Fibroblast of lung (primary cell): ENCODE measurements at regions not wholly inside any gene's neighbourhood (a gene's known extent, or its start where the extent isn't known, plus 50 kb on each side); places are given as distances from the start of the nearest gene placed in this dataset.

Experiments
- DNase-seq, 2 donors: peaks; one replicate each; pipeline versions ENCODE4 v3.0.0 to v3.0.0-alpha.2; 2010; ENCODE audit warnings: low read depth in 2 of 2
- H2AFZ ChIP-seq: 2 replicates; pipeline ENCODE4 v1.5.1; 2012; ENCODE audit warnings: low read length, control low read depth, inconsistent platforms
- H3K27ac ChIP-seq: 2 replicates; pipeline ENCODE4 v1.5.1; 2011; ENCODE audit warnings: low read length, control low read depth; ENCODE audit not compliant: insufficient read depth
- H3K27me3 ChIP-seq: 2 replicates; pipeline ENCODE4 v1.5.1; 2011; ENCODE audit warnings: mild to moderate bottlenecking, low read length; ENCODE audit not compliant: control insufficient read depth, insufficient read depth
- H3K36me3 ChIP-seq: 2 replicates; pipeline ENCODE4 v1.5.1; 2011; ENCODE audit warnings: low read length; ENCODE audit not compliant: control insufficient read depth, insufficient read depth
- H3K4me1 ChIP-seq: 2 replicates; pipeline ENCODE4 v1.5.1; 2011; ENCODE audit warnings: low read length; ENCODE audit not compliant: control insufficient read depth, insufficient read depth; ENCODE audit errors: extremely low read depth
- H3K4me2 ChIP-seq: 2 replicates; pipeline ENCODE4 v1.5.1; 2011; ENCODE audit warnings: low read length, control low read depth; ENCODE audit not compliant: insufficient read depth; ENCODE audit errors: extremely low read depth
- H3K4me3 ChIP-seq, 4 experiments: fragments of 200-600 bp in 1 of 4; sonication (generic) in 1 of 4; replicated peaks in 1 of 4; 2 replicates each; pipeline ENCODE4 v1.5.1; 2011 to 2016; ENCODE audit warnings: low read length in 4 of 4, low read depth in 3 of 4, mild to moderate bottlenecking in 3 of 4, control low read depth in 2 of 4, inconsistent platforms in 1 of 4, mixed read lengths in 1 of 4; ENCODE audit not compliant: insufficient read depth in 1 of 4; ENCODE audit errors: control extremely low read depth in 1 of 4
- H3K79me2 ChIP-seq: 2 replicates; pipeline ENCODE4 v1.5.1; 2012; ENCODE audit warnings: mild to moderate bottlenecking, low read length, inconsistent platforms; ENCODE audit not compliant: control insufficient read depth, insufficient read depth
- H3K9ac ChIP-seq: 2 replicates; pipeline ENCODE4 v1.5.1; 2011; ENCODE audit warnings: mild to moderate bottlenecking, low read length, control low read depth; ENCODE audit not compliant: insufficient read depth
- H3K9me3 ChIP-seq: 2 replicates; pipeline ENCODE4 v1.5.1; 2012; ENCODE audit warnings: low read depth, low read length; ENCODE audit not compliant: control insufficient read depth, insufficient read depth
- H4K20me1 ChIP-seq: 2 replicates; pipeline ENCODE4 v1.5.1; 2011; ENCODE audit warnings: low read length; ENCODE audit not compliant: control insufficient read depth, insufficient read depth; ENCODE audit errors: extremely low read depth
- EZH2 ChIP-seq: IDR thresholded peaks from 2 replicates; pipeline ENCODE4 v1.5.1; 2012; ENCODE audit warnings: low read length, control low read depth, mild to moderate bottlenecking; ENCODE audit errors: missing control alignments
- TF ChIP-seq, protein P1 (sequence below), 2 donors: IDR thresholded peaks in 1 of 2; conservative IDR thresholded peaks in 1 of 2; 1 replicate in 1 of 2; 2 replicates in 1 of 2; pipeline ENCODE4 v1.5.1; 2011 to 2012; ENCODE audit warnings: low read length in 2 of 2, control low read depth in 1 of 2, inconsistent platforms in 1 of 2, low read depth in 1 of 2, mild to moderate bottlenecking in 1 of 2

DNA sequence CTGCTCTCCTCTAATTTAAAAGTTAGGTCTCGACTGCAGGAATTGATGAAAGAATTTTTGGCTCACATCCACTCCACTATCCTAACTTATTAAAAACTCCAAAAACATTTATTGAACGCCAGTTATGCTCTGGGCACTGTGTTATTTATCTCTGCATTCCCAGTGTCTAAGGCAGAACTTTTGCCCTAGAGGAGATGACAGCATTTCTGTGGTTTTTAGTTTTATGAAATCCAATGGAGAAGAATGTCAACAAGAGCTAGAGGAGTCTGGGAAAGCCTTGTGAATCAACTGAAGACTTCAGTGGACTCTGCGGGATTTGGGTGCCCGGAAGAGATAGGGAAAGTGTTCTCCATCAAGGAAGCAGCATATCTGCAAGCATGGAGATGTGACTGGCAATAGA lies 217.0 kb upstream of the PGR start:
- no peak overlapping the region for H2AFZ ChIP-seq
- no peaks in the 10 kb centered on the region for H3K36me3 ChIP-seq
- TF ChIP-seq, protein P1, sequence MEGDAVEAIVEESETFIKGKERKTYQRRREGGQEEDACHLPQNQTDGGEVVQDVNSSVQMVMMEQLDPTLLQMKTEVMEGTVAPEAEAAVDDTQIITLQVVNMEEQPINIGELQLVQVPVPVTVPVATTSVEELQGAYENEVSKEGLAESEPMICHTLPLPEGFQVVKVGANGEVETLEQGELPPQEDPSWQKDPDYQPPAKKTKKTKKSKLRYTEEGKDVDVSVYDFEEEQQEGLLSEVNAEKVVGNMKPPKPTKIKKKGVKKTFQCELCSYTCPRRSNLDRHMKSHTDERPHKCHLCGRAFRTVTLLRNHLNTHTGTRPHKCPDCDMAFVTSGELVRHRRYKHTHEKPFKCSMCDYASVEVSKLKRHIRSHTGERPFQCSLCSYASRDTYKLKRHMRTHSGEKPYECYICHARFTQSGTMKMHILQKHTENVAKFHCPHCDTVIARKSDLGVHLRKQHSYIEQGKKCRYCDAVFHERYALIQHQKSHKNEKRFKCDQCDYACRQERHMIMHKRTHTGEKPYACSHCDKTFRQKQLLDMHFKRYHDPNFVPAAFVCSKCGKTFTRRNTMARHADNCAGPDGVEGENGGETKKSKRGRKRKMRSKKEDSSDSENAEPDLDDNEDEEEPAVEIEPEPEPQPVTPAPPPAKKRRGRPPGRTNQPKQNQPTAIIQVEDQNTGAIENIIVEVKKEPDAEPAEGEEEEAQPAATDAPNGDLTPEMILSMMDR (conservative IDR thresholded peaks at IDR 0.05 in 1 of 2, IDR thresholded peaks at IDR 0.05 in 1 of 2; ENCODE audit: low read depth in 1 of 2, low read length in 2 of 2): no peak
- TF ChIP-seq EZH2: no peak
- H3K4me1 ChIP-seq: no peaks in the 10 kb centered on the region
- no peaks in the 10 kb centered on the region for H4K20me1 ChIP-seq
- no peaks in the 10 kb centered on the region for H3K79me2 ChIP-seq
- no peak overlapping the region for H3K27ac ChIP-seq
- H3K4me3 ChIP-seq: no peak overlapping the region
- H3K9ac ChIP-seq: no peak overlapping the region
- peak in 1 of 2 donors; percentile 47 for DNase-seq
- no peak overlapping the region for H3K4me2 ChIP-seq
- no peaks in the 10 kb centered on the region for H3K27me3 ChIP-seq
- no peaks in the 10 kb centered on the region for H3K9me3 ChIP-seq

DNA sequence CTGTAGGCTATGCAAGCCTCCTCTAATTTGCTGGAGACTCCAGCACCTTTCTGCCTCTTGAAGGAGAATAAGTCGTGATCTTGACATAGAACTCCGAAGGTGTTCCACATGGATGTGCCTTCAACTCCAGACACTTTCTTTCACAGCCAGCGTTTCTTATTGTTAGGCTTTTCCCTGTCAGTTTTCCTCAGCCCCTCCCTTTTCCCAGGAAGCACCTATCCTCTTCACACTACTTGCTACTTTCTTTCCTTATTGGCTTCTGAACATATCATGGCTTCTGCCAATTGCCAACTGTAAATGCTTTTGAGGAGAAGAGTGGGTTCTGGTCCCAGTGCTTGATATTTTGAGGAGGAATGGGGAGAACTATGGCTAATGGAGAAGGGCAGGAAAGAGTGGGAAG lies 216.3 kb upstream of the PGR start:
- TF ChIP-seq, protein P1 (conservative IDR thresholded peaks at IDR 0.05 in 1 of 2, IDR thresholded peaks at IDR 0.05 in 1 of 2; ENCODE audit: low read depth in 1 of 2, low read length in 2 of 2): no peak
- TF ChIP-seq EZH2: no peak
- Histone ChIP-seq H3K9ac (no peak overlapping the region), H3K4me3 (no peak overlapping the region), H3K4me2 (no peak overlapping the region), H3K27me3 (no peaks in the 10 kb centered on the region), H4K20me1 (no peaks in the 10 kb centered on the region), H3K79me2 (no peaks in the 10 kb centered on the region), H3K9me3 (no peaks in the 10 kb centered on the region), H3K27ac (no peak overlapping the region), H2AFZ (no peak overlapping the region), H3K36me3 (no peaks in the 10 kb centered on the region), H3K4me1 (no peaks in the 10 kb centered on the region)
- no peak for DNase-seq

DNA sequence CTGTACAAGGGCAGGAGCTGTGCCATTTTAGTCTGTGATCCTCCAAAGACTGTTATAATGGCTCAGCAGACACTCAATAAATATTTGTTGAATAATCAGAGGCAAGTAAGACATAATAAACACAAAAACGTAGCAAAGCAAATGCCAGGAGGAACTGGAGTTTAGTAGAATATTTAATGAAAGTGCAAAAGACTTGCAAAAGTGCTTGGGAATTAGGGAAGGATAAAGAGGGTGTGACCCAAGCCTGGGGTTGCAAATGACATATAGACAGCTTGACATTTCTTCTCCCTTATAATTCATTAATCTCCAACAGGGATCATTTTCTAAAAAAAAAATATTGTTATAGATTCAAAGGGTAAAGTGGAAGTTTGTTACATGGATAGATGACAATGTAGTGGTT lies 212.7 kb upstream of the PGR start:
- no peak overlapping the region for H3K9ac ChIP-seq
- no peaks in the 10 kb centered on the region for H3K36me3 ChIP-seq
- H3K79me2 ChIP-seq: no peaks in the 10 kb centered on the region
- H3K4me2 ChIP-seq: no peak overlapping the region
- no peak for TF ChIP-seq EZH2
- TF ChIP-seq, protein P1 (conservative IDR thresholded peaks at IDR 0.05 in 1 of 2, IDR thresholded peaks at IDR 0.05 in 1 of 2; ENCODE audit: low read depth in 1 of 2, low read length in 2 of 2): no peak
- H2AFZ ChIP-seq: no peak overlapping the region
- no peak overlapping the region for H3K4me3 ChIP-seq
- no peaks in the 10 kb centered on the region for H4K20me1 ChIP-seq
- no peaks in the 10 kb centered on the region for H3K9me3 ChIP-seq
- H3K27ac ChIP-seq: no peak overlapping the region
- DNase-seq: no peak
- no peaks in the 10 kb centered on the region for H3K4me1 ChIP-seq
- H3K27me3 ChIP-seq: no peaks in the 10 kb centered on the region
